ENCODE measurements at regions not wholly inside any gene's neighbourhood (a gene's known extent, or its start where the extent isn't known, plus 50 kb on each side); places are given as distances from the start of the nearest gene placed in this dataset.

- Histone ChIP-seq H3K4me3 (ENCODE audit: low read depth in 2 of 2, low read length in 2 of 2) (no peak overlapping the region), H3K36me3 (ENCODE audit: control insufficient read depth, insufficient read depth, low read length) (no peaks in the 10 kb centered on the region), H3K27me3 (ENCODE audit: control insufficient read depth, insufficient read depth, low read length) (no peaks in the 10 kb centered on the region), H3K27ac (ENCODE audit: low read length) (no peak overlapping the region), H3K4me1 (ENCODE audit: control insufficient read depth, insufficient read depth, low read length) (no peaks in the 10 kb centered on the region), H3K9me3 (ENCODE audit: control insufficient read depth, insufficient read depth, low read depth, low read length) (no peaks in the 10 kb centered on the region)
- no peak for TF ChIP-seq SIN3A (IDR thresholded peaks at IDR 0.05; ENCODE audit: borderline replicate concordance, insufficient read depth, low read depth, low read length)
- TF ChIP-seq TCF7L2 (IDR thresholded peaks at IDR 0.05; ENCODE audit: low read depth, low read length): no peak
- no peak for TF ChIP-seq CTCF (IDR thresholded peaks at IDR 0.05)
- no peak for TF ChIP-seq POLR2AphosphoS5 (IDR thresholded peaks at IDR 0.05; ENCODE audit: low read depth, low read length)
- no peak for TF ChIP-seq REST (IDR thresholded peaks at IDR 0.05; ENCODE audit: insufficient read depth in 1 of 2, low read depth in 2 of 2, low read length in 1 of 2)
- ChIA-PET CTCF (no interaction called here), POLR2A (no interaction called here)
- intact Hi-C loops (cut with micrococcal nuclease; ENCODE audit: unreplicated experiment) (no loop called here), in situ Hi-C loops (cut with HindIII; ENCODE audit: low pct_unique_long_range_greater_than_20kb, low sequenced_read_pairs) (no loop called here)
- ATAC-seq: no peak
- no peak for DNase-seq (ENCODE audit: low read depth, low spot score)
- no TSS peak for BruUV-seq (replicated peaks)
Observed at GRCh38 chr12:13603953-13604352, 377.4 kb downstream of the GRIN2B start.

DNA sequence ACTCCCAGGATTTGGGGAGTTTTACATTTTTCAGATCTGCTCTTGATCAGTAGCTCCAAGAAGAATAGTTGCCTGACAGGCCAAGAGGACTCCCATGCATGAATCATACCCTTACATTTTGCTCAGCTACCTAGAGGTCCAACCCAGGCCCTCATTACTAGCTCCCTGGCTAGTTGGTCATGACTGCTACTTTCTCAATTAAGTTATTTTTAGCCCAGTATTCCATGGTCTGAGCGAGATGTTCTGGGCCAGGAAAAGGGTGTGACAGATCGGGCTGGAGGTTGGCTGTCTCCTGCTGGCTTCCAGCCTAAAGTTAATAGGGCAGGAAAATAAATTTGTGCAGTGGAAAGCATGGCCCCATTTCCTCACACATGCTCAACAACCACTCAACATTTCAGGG is 379.2 kb downstream of the GRIN2B start:
- POLR2A ChIA-PET: no interaction called here
- no TSS peak for BruUV-seq (replicated peaks)
- no peak overlapping the region for H3K4me3 ChIP-seq (ENCODE audit: low read depth in 2 of 2, low read length in 2 of 2)

More for the DNA sequence above, 379.2 kb downstream of the GRIN2B start:
- Histone ChIP-seq H3K27ac (ENCODE audit: low read length) (no peak overlapping the region), H3K27me3 (ENCODE audit: control insufficient read depth, insufficient read depth, low read length) (no peaks in the 10 kb centered on the region), H3K9me3 (ENCODE audit: control insufficient read depth, insufficient read depth, low read depth, low read length) (no peaks in the 10 kb centered on the region), H3K36me3 (ENCODE audit: control insufficient read depth, insufficient read depth, low read length) (no peaks in the 10 kb centered on the region), H3K4me1 (ENCODE audit: control insufficient read depth, insufficient read depth, low read length) (no peaks in the 10 kb centered on the region)
- CTCF ChIA-PET: no interaction called here
- intact Hi-C loops (cut with micrococcal nuclease; ENCODE audit: unreplicated experiment) (no loop called here), in situ Hi-C loops (cut with HindIII; ENCODE audit: low pct_unique_long_range_greater_than_20kb, low sequenced_read_pairs) (no loop called here)
- ATAC-seq: no peak
- no peak for TF ChIP-seq POLR2AphosphoS5 (IDR thresholded peaks at IDR 0.05; ENCODE audit: low read depth, low read length)
- TF ChIP-seq REST (IDR thresholded peaks at IDR 0.05; ENCODE audit: insufficient read depth in 1 of 2, low read depth in 2 of 2, low read length in 1 of 2): no peak
- no peak for TF ChIP-seq TCF7L2 (IDR thresholded peaks at IDR 0.05; ENCODE audit: low read depth, low read length)
- no peak for TF ChIP-seq CTCF (IDR thresholded peaks at IDR 0.05)
- TF ChIP-seq SIN3A (IDR thresholded peaks at IDR 0.05; ENCODE audit: borderline replicate concordance, insufficient read depth, low read depth, low read length): no peak
- DNase-seq (ENCODE audit: low read depth, low spot score): no peak

Data from Panc1 (cell line).